ENCODE measurements at regions not wholly inside any gene's neighbourhood (a gene's known extent, or its start where the extent isn't known, plus 50 kb on each side); places are given as distances from the start of the nearest gene placed in this dataset.
"Not testable (repeated sequence)": the region's sequence is repeated elsewhere in the genome, so short reads cannot be mapped to it uniquely, and the experiment has no call there.

- not testable (repeated sequence) for TF ChIP-seq POLR2A, CTCF, POLR2AphosphoS5 (IDR thresholded peaks at IDR 0.05)
Measured at GRCh38 chr3:86876504-86877181, 114.3 kb downstream of the VGLL3 start.
